Progenitor cell of endocrine pancreas (in vitro differentiated cells): ENCODE measurements at regions not wholly inside any gene's neighbourhood (a gene's known extent, or its start where the extent isn't known, plus 50 kb on each side); places are given as distances from the start of the nearest gene placed in this dataset.

ENCODE experiments used
- DNase-seq: peaks from one replicate; pipeline ENCODE4 v3.0.0; 2021; ENCODE audit warnings: low spot score; ENCODE audit not compliant: unreplicated experiment
- H3K27ac Mint-ChIP-seq: 2 replicates; pipeline ENCODE4 v1.8.0; 2021; ENCODE audit warnings: mild to moderate bottlenecking, moderate library complexity, mixed read lengths
- H3K27me3 Mint-ChIP-seq: 2 replicates; pipeline ENCODE4 v1.8.0; 2021; ENCODE audit warnings: mixed read lengths
- H3K36me3 Mint-ChIP-seq: 2 replicates; pipeline ENCODE4 v1.8.0; 2022; ENCODE audit warnings: mixed read lengths; ENCODE audit not compliant: insufficient read depth
- H3K4me1 Mint-ChIP-seq: 2 replicates; pipeline ENCODE4 v1.8.0; 2021; ENCODE audit warnings: low read depth, mixed read lengths
- H3K4me3 Mint-ChIP-seq: 2 replicates; pipeline ENCODE4 v1.8.0; 2021; ENCODE audit warnings: low read depth, mild to moderate bottlenecking, moderate library complexity, mixed read lengths
- H3K9me3 Mint-ChIP-seq: 2 replicates; pipeline ENCODE4 v1.8.0; 2021; ENCODE audit warnings: low read depth, mixed read lengths
- TF ChIP-seq, protein P1 (sequence below): fragments of 200-600 bp; sonication (generic); IDR thresholded peaks from one replicate; pipeline ENCODE4 v1.5.0; 2021; ENCODE audit warnings: antibody characterized with exemption, mild to moderate bottlenecking; ENCODE audit not compliant: unreplicated experiment

DNA sequence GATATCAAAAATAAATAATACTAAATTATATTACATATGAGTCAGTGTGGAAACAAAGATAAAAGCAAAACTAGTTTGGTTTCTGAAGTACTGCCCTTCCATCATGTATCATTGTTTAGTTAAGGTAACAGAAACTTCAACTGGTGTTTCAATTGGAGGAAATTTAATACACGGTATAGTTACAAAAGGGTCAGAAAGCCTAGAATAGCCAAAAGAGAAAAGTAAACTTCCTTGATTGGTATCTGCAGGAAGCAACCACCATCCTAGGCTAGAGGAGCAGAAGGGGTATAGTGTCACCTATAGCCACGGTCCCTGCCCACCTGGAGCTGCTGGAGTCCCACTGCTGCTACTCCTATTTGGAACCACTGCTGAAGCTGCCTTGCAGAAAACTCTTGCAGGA lies 185.6 kb downstream of the SLC7A11 start:
- H3K27ac Mint-ChIP-seq, result no peak overlapping the region
- no peaks in the 10 kb centered on the region for H3K36me3 Mint-ChIP-seq
- H3K4me3 Mint-ChIP-seq, result no peak overlapping the region
- no peaks in the 10 kb centered on the region for H3K27me3 Mint-ChIP-seq
- TF ChIP-seq, protein P1, sequence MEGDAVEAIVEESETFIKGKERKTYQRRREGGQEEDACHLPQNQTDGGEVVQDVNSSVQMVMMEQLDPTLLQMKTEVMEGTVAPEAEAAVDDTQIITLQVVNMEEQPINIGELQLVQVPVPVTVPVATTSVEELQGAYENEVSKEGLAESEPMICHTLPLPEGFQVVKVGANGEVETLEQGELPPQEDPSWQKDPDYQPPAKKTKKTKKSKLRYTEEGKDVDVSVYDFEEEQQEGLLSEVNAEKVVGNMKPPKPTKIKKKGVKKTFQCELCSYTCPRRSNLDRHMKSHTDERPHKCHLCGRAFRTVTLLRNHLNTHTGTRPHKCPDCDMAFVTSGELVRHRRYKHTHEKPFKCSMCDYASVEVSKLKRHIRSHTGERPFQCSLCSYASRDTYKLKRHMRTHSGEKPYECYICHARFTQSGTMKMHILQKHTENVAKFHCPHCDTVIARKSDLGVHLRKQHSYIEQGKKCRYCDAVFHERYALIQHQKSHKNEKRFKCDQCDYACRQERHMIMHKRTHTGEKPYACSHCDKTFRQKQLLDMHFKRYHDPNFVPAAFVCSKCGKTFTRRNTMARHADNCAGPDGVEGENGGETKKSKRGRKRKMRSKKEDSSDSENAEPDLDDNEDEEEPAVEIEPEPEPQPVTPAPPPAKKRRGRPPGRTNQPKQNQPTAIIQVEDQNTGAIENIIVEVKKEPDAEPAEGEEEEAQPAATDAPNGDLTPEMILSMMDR, result no peak
- DNase-seq, result no peak
- no peaks in the 10 kb centered on the region for H3K4me1 Mint-ChIP-seq
- H3K9me3 Mint-ChIP-seq, result no peaks in the 10 kb centered on the region

DNA sequence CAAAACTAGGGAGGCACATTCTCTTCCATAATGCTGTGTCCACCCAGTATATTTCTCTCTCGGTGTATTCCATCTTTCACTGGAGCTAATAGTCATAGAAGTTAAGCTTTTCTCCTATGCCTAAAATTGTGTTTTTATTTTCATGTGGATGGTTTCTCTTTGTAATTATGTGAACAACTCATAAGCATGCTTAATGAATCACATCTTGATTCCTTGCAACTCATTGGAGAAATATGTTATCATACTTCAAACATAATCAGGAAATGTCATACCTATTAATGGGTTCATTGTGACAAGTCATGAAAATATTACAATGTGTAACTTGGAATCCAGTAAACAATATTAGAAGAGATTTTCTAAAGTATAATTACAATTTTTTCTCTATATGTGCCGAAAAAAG lies 186.3 kb downstream of the SLC7A11 start:
- no peak for DNase-seq
- H3K4me1 Mint-ChIP-seq, result no peaks in the 10 kb centered on the region
- no peaks in the 10 kb centered on the region for H3K36me3 Mint-ChIP-seq
- no peaks in the 10 kb centered on the region for H3K27me3 Mint-ChIP-seq
- no peak overlapping the region for H3K27ac Mint-ChIP-seq
- no peak overlapping the region for H3K4me3 Mint-ChIP-seq
- H3K9me3 Mint-ChIP-seq, result no peaks in the 10 kb centered on the region
- TF ChIP-seq, protein P1, result no peak

DNA sequence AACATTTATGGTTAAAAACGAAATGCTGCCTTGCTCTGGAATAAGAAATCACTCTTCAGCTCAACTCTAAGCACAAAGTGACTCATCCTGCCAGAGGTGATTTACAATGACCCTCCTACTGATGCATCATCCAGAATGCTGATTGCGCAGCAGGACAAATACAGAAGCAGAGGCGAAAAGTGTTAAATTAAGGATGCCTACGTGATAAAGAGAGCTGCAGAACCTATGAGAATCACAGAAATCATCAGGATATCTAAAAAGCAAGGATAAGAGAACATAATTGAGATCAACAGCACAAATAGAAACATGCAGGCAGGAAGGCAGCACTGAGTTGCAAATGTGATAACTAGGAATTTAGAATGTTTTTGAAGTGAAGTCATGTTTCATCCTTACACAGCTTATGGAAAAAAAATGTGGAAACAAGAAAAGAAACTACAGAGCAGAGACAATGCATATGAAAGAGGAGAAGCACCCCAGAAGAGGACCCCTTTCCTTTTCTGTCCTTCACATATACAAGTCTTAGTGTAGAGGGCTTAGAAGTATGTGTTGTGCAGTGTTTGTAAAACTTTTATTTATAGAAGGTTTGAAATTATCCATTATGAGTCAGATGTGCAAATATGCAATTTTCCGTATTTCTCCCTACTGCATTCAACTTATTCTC lies 188.4 kb downstream of the SLC7A11 start:
- Mint-ChIP-seq H3K4me3 (no peak overlapping the region), H3K27ac (no peak overlapping the region), H3K9me3 (no peaks in the 10 kb centered on the region), H3K4me1 (peaks cover 9% of the 10 kb centered on the region), H3K27me3 (no peaks in the 10 kb centered on the region), H3K36me3 (no peaks in the 10 kb centered on the region)
- DNase-seq, result no peak
- TF ChIP-seq, protein P1, result no peak

DNA sequence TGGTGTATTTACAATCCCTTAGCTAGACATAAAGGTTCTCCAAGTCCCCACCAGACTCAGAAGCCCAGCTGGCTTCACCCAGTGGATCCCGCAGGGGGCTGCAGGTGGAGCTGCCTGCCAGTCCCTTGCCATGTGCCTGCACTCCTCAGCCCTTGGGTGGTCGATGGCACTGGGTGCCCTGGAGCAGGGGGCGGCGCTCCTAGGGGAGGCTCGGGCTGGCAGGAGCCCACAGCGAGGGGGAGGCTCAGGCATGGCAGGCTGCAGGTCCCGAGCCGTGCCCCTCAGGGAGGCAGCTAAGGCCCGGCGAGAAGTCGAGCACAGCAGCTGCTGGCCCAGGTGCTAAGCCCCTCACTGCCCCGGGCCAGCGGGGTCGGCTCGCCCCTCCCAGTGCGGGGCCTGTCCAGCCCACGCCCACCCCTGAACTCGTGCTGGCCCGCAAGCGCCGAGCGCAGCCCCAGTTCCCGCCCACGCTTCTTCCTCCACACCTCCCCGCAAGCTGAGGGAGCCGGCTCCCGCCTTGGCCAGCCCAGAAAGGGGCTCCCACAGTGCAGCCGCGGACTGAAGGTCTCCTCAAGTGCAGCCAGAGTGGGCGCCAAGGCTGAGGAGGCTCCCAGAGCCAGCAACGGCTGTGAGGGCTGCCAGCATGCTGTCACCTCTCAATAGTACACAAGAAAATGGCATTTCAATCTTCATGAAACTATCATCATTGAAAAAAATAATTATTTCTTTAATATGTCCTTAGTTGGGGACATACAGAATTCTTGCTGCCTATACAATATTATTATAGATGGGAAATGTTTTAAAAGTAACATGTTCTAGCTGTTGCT lies 189.1 kb downstream of the SLC7A11 start:
- H3K9me3 Mint-ChIP-seq, result no peaks in the 10 kb centered on the region
- no peak for DNase-seq
- no peaks in the 10 kb centered on the region for H3K36me3 Mint-ChIP-seq
- no peak overlapping the region for H3K27ac Mint-ChIP-seq
- no peaks in the 10 kb centered on the region for H3K27me3 Mint-ChIP-seq
- H3K4me1 Mint-ChIP-seq, result peaks cover 9% of the 10 kb centered on the region
- H3K4me3 Mint-ChIP-seq, result no peak overlapping the region
- TF ChIP-seq, protein P1, result no peak

DNA sequence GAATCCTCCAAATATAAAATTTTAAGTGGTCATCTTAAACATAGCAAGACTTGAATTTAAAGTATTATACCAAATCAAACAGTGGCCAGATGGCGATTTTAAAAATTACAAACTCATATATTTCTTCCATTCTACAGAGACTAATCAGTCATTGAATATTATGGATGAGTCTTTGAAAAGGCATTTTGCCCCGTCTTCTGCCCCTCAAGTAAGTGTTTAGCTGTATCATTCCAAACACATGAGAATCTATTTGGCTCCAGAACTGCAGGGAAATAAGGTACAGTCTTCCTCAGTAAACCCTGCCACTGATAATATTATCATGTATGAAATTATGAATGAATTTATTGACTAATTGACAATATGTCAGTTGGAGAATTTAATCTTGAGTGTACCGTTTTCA lies 191.0 kb downstream of the SLC7A11 start:
- Mint-ChIP-seq H3K9me3 (no peaks in the 10 kb centered on the region), H3K4me1 (peaks cover 9% of the 10 kb centered on the region), H3K27me3 (no peaks in the 10 kb centered on the region), H3K4me3 (no peak overlapping the region), H3K36me3 (no peaks in the 10 kb centered on the region), H3K27ac (no peak overlapping the region)
- TF ChIP-seq, protein P1, result no peak
- no peak for DNase-seq
